ENCODE measurements at regions not wholly inside any gene's neighbourhood (a gene's known extent, or its start where the extent isn't known, plus 50 kb on each side); places are given as distances from the start of the nearest gene placed in this dataset.

DNA sequence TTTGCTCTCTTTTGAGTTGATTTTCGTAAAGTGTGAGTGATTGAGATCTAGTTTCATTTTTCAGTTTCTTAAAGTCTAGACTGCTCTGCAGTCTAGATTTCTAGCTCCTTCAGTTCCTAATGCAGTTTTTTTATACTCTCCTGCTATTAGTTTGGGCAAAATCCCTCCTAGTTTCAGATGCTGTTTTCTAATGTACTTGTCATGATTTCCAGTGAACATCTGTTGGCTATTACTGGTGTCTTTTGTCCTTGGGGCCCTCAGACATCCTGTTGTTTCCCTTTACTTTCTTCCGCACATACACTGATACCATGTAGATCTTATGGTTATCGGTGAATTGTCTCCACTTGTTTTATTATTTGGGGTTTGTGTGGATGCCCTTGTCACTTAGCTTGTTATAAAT lies 292.1 kb downstream of the TDRD3 start:
- ATAC-seq (no peak), DNase-seq (no peak)
- ChIA-PET POLR2A (no interaction called here), CTCF (no interaction called here)
- H3K36me3 Mint-ChIP-seq: no peaks in the 10 kb centered on the region
- H3K4me3 ChIP-seq (ENCODE audit: low read length): no peak overlapping the region
- peaks cover 0 to 10% (median 5%) of the 10 kb centered on the region in 11 donors for H3K9me3 Mint-ChIP-seq
- no peak overlapping the region for H3K27ac Mint-ChIP-seq
- H3K4me1 ChIP-seq (ENCODE audit: control insufficient read depth in 2 of 2, insufficient read depth in 2 of 2, low read length in 2 of 2): no peaks in the 10 kb centered on the region
- H3K4me3 Mint-ChIP-seq: no peak overlapping the region
- no peaks in the 10 kb centered on the region for H3K4me1 Mint-ChIP-seq
- H3K27ac ChIP-seq (ENCODE audit: low read depth, low read length): no peak overlapping the region
- H3K36me3 ChIP-seq (ENCODE audit: control insufficient read depth in 2 of 3, insufficient read depth in 3 of 3, low read length in 3 of 3): no peaks in the 10 kb centered on the region
- H3K27me3 ChIP-seq (ENCODE audit: control insufficient read depth in 2 of 2, insufficient read depth in 2 of 2, low read length in 2 of 2): no peaks in the 10 kb centered on the region
- intact Hi-C loops (cut with micrococcal nuclease): no loop called here
- H3K9me3 ChIP-seq (ENCODE audit: control insufficient read depth in 2 of 3, low read length in 3 of 3): no peaks in the 10 kb centered on the region
- peaks cover 0 to 11% (median 0%) of the 10 kb centered on the region in 5 donors for H3K27me3 Mint-ChIP-seq

DNA sequence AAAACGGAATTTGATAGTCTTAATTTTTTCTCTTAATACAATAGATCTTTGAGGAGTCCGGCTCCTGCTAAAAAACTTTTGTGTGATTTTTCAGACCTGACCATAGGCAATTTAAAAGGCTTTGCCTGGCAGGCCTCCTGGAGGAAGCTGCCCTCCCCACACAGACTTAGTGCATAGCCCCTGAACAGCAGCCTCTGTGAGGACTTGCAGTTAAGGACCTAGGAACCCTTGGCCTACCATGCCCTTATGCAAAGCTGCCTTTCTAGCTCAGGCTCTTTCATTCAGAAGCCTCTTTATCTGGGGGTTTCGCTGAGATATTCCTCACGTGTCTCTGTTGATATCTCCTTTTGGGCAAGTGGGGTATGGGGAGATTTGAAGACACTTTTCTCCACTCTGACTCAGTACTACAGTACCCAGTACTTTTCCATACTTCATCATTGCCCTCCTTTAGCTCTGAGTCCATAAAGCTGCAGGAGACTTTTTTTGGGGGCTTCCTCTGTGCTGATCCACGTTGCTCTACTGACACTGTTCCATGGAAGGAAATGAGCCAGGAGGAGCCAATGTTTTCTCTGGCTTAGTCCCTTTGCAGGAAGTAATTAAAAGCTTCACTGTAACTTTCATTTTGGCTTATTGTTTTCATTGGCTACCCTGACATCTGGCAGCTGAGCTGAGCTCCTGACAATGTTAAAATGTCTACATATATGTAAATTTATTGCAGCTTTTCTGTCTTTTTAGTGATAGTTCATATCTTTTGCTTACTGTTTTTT lies 283.1 kb downstream of the TDRD3 start:
- intact Hi-C loops (cut with micrococcal nuclease): no loop called here

DNA sequence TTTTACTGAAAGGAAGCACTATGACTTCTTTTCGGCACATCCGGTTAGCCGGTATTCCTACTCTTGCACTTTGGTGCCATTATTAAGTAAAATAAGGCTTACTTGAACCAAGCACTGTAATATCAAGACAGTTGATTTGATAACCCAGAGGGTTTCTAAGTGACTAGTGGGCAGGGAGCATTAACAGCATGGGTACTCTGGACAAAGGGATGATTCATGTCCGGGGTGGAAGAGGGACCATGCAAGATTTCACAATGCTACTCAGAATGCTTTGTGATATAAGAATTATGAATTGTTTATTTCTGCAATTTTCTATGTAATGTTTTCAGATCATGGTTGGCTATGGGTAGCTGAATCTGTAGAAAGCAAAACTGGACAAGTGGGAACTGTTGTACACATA lies 282.1 kb downstream of the TDRD3 start:
- no peaks in the 10 kb centered on the region for H3K36me3 ChIP-seq (ENCODE audit: control insufficient read depth in 2 of 3, insufficient read depth in 3 of 3, low read length in 3 of 3)
- Mint-ChIP-seq H3K27ac (no peak overlapping the region), H3K9me3 (no peaks in the 10 kb centered on the region), H3K4me1 (no peaks in the 10 kb centered on the region), H3K27me3 (no peaks in the 10 kb centered on the region), H3K4me3 (no peak overlapping the region), H3K36me3 (no peaks in the 10 kb centered on the region)
- no peak overlapping the region for H3K27ac ChIP-seq (ENCODE audit: low read depth, low read length)
- no peak for ATAC-seq
- CTCF ChIA-PET: no interaction called here
- H3K27me3 ChIP-seq (ENCODE audit: control insufficient read depth in 2 of 2, insufficient read depth in 2 of 2, low read length in 2 of 2): no peaks in the 10 kb centered on the region
- no peak overlapping the region for H3K4me3 ChIP-seq (ENCODE audit: low read length)
- H3K9me3 ChIP-seq (ENCODE audit: control insufficient read depth in 2 of 3, low read length in 3 of 3): no peaks in the 10 kb centered on the region
- no peak for DNase-seq
- no peaks in the 10 kb centered on the region for H3K4me1 ChIP-seq (ENCODE audit: control insufficient read depth in 2 of 2, insufficient read depth in 2 of 2, low read length in 2 of 2)
- POLR2A ChIA-PET: no interaction called here
- intact Hi-C loops (cut with micrococcal nuclease): no loop called here

More for the DNA sequence above, 283.1 kb downstream of the TDRD3 start:
- no peaks in the 10 kb centered on the region for H3K27me3 ChIP-seq (ENCODE audit: control insufficient read depth in 2 of 2, insufficient read depth in 2 of 2, low read length in 2 of 2)
- Mint-ChIP-seq H3K27me3 (peaks cover 0 to under 1% (median 0%) of the 10 kb centered on the region in 5 donors), H3K36me3 (no peaks in the 10 kb centered on the region), H3K4me3 (no peak overlapping the region), H3K9me3 (no peaks in the 10 kb centered on the region), H3K4me1 (no peaks in the 10 kb centered on the region), H3K27ac (no peak overlapping the region)
- no peaks in the 10 kb centered on the region for H3K9me3 ChIP-seq (ENCODE audit: control insufficient read depth in 2 of 3, low read length in 3 of 3)
- DNase-seq (no peak), ATAC-seq (no peak)
- H3K4me1 ChIP-seq (ENCODE audit: control insufficient read depth in 2 of 2, insufficient read depth in 2 of 2, low read length in 2 of 2): no peaks in the 10 kb centered on the region
- H3K36me3 ChIP-seq (ENCODE audit: control insufficient read depth in 2 of 3, insufficient read depth in 3 of 3, low read length in 3 of 3): no peaks in the 10 kb centered on the region
- ChIA-PET CTCF (no interaction called here), POLR2A (no interaction called here)
- H3K4me3 ChIP-seq (ENCODE audit: low read length): no peak overlapping the region
- H3K27ac ChIP-seq (ENCODE audit: low read depth, low read length): no peak overlapping the region

DNA sequence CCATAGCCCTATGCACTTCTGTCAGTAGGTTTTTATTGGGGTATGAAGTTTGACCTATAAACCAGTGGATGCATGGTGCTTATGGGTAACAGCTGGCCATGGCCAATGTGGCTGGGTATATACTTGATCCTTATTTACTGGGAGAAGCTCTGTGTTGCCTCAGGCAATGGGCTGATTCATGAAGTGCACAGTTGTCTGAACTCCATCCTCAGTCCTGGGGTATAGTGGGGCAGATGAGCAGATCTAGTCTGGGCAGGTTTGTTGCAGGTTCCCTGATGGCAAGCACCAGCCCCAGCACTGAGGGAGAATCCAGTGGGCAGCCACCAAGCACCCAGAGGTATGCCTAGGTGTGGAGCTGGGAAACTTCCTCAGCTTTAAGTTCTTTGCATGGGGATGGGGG lies 274.4 kb downstream of the TDRD3 start:
- no peaks in the 10 kb centered on the region for H3K36me3 ChIP-seq (ENCODE audit: control insufficient read depth in 2 of 3, insufficient read depth in 3 of 3, low read length in 3 of 3)
- CTCF ChIA-PET: no interaction called here
- H3K27ac Mint-ChIP-seq: no peak overlapping the region
- H3K27me3 ChIP-seq (ENCODE audit: control insufficient read depth in 2 of 2, insufficient read depth in 2 of 2, low read length in 2 of 2): no peaks in the 10 kb centered on the region
- H3K27ac ChIP-seq (ENCODE audit: low read depth, low read length): no peak overlapping the region
- ATAC-seq (no peak), DNase-seq (no peak)
- H3K4me1 Mint-ChIP-seq: no peaks in the 10 kb centered on the region
- H3K27me3 Mint-ChIP-seq: peaks cover 0 to 5% (median 0%) of the 10 kb centered on the region in 5 donors
- H3K4me1 ChIP-seq (ENCODE audit: control insufficient read depth in 2 of 2, insufficient read depth in 2 of 2, low read length in 2 of 2): no peaks in the 10 kb centered on the region
- POLR2A ChIA-PET: no interaction called here
- H3K9me3 Mint-ChIP-seq: peaks cover 0 to 35% (median 11%) of the 10 kb centered on the region in 11 donors
- H3K4me3 Mint-ChIP-seq: no peak overlapping the region
- intact Hi-C loops (cut with micrococcal nuclease): no loop called here
- no peaks in the 10 kb centered on the region for H3K36me3 Mint-ChIP-seq
- peaks cover 0 to 10% (median 0%) of the 10 kb centered on the region in 3 experiments for H3K9me3 ChIP-seq (ENCODE audit: control insufficient read depth in 2 of 3, low read length in 3 of 3)
- H3K4me3 ChIP-seq (ENCODE audit: low read length): no peak overlapping the region

DNA sequence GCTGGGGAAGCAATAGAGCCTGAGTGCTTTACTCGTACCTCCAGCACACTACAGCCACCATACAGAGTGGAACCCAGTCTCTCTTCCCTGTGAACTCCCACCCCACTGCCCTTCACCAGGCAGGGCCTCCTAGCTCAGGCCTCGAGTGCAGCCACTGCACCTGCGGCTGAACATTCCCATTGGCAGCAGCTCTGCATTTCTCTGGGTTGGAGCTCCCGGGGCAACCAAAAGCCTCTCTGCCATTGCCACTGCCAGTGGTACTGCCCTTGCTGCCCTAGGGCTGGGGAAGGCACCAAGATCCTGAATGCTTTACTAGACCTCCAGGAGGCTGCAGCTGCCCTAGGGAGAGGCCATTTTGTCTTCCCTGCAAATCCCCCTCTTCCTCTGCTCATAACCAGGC lies 266.8 kb downstream of the TDRD3 start:
- no peaks in the 10 kb centered on the region for H3K9me3 ChIP-seq (ENCODE audit: control insufficient read depth in 2 of 3, low read length in 3 of 3)
- no peaks in the 10 kb centered on the region for H3K36me3 Mint-ChIP-seq
- H3K9me3 Mint-ChIP-seq: peaks cover 0 to 14% (median 7%) of the 10 kb centered on the region in 11 donors
- intact Hi-C loops (cut with micrococcal nuclease): no loop called here
- H3K27ac ChIP-seq (ENCODE audit: low read depth, low read length): no peak overlapping the region
- H3K4me1 ChIP-seq (ENCODE audit: control insufficient read depth in 2 of 2, insufficient read depth in 2 of 2, low read length in 2 of 2): no peaks in the 10 kb centered on the region
- H3K4me1 Mint-ChIP-seq: no peaks in the 10 kb centered on the region
- H3K27me3 ChIP-seq (ENCODE audit: control insufficient read depth in 2 of 2, insufficient read depth in 2 of 2, low read length in 2 of 2): no peaks in the 10 kb centered on the region
- no peaks in the 10 kb centered on the region for H3K36me3 ChIP-seq (ENCODE audit: control insufficient read depth in 2 of 3, insufficient read depth in 3 of 3, low read length in 3 of 3)
- H3K27ac Mint-ChIP-seq: no peak overlapping the region
- no peak for ATAC-seq
- peaks cover 0 to 5% (median 0%) of the 10 kb centered on the region in 5 donors for H3K27me3 Mint-ChIP-seq
- no peak overlapping the region for H3K4me3 ChIP-seq (ENCODE audit: low read length)
- ChIA-PET CTCF (no interaction called here), POLR2A (no interaction called here)
- no peak overlapping the region for H3K4me3 Mint-ChIP-seq
- no peak for DNase-seq

DNA sequence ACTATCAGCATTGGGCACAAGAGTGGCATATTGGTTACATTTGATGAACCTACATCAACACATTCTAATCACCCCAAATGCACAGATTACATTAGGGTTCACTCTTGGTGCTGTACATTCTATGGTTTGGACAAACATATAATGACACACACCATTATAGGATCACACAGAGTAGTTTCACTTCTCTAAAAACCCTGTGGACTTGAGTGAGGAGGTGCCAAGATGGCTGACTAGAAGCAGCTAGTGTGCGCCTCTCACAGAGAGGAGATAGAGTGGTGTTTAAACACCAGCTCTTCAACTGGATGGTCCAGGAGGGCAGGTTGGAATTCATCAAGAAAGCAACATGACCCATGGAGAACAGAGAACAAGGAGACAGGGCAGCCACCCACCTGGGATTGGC lies 265.6 kb downstream of the TDRD3 start:
- DNase-seq: no peak
- Histone ChIP-seq H3K4me1 (ENCODE audit: control insufficient read depth in 2 of 2, insufficient read depth in 2 of 2, low read length in 2 of 2) (no peaks in the 10 kb centered on the region), H3K4me3 (ENCODE audit: low read length) (no peak overlapping the region), H3K36me3 (ENCODE audit: control insufficient read depth in 2 of 3, insufficient read depth in 3 of 3, low read length in 3 of 3) (no peaks in the 10 kb centered on the region), H3K9me3 (ENCODE audit: control insufficient read depth in 2 of 3, low read length in 3 of 3) (no peaks in the 10 kb centered on the region), H3K27ac (ENCODE audit: low read depth, low read length) (no peak overlapping the region), H3K27me3 (ENCODE audit: control insufficient read depth in 2 of 2, insufficient read depth in 2 of 2, low read length in 2 of 2) (no peaks in the 10 kb centered on the region)
- H3K4me3 Mint-ChIP-seq: no peak overlapping the region
- no peak for ATAC-seq
- no peaks in the 10 kb centered on the region for H3K36me3 Mint-ChIP-seq
- H3K27me3 Mint-ChIP-seq: peaks cover 0 to 5% (median 0%) of the 10 kb centered on the region in 5 donors
- H3K9me3 Mint-ChIP-seq: peaks cover 0 to 13% (median 7%) of the 10 kb centered on the region in 11 donors
- intact Hi-C loops (cut with micrococcal nuclease): no loop called here
- ChIA-PET POLR2A (no interaction called here), CTCF (no interaction called here)
- H3K4me1 Mint-ChIP-seq: no peaks in the 10 kb centered on the region
- H3K27ac Mint-ChIP-seq: no peak overlapping the region

DNA sequence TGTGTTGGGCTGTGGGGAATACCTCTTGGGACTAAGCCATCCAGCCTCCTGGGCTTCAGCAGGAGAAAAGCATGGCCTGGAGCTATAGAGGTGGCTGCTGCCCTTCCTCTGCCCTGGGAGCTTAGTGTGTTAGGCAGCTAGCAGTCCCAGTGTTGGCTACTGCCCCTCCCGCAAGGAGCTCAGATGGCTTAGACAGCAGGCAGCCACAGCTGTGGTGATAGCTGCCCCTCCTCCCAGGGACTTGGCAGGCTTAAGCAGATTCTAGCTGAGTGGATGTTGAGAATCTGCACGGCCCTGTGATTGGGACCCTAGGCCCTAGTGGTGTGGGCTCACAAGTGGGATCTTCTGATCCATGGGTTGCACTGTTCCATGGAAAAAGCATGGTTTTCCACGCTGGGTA lies 264.5 kb downstream of the TDRD3 start:
- Mint-ChIP-seq H3K27me3 (peaks cover 0 to 5% (median 0%) of the 10 kb centered on the region in 5 donors), H3K27ac (no peak overlapping the region), H3K36me3 (no peaks in the 10 kb centered on the region), H3K9me3 (peaks cover 0 to 13% (median 6%) of the 10 kb centered on the region in 11 donors), H3K4me3 (no peak overlapping the region), H3K4me1 (no peaks in the 10 kb centered on the region)
- H3K27me3 ChIP-seq (ENCODE audit: control insufficient read depth in 2 of 2, insufficient read depth in 2 of 2, low read length in 2 of 2): no peaks in the 10 kb centered on the region
- no peak overlapping the region for H3K4me3 ChIP-seq (ENCODE audit: low read length)
- no peak overlapping the region for H3K27ac ChIP-seq (ENCODE audit: low read depth, low read length)
- no peak for DNase-seq
- no peaks in the 10 kb centered on the region for H3K9me3 ChIP-seq (ENCODE audit: control insufficient read depth in 2 of 3, low read length in 3 of 3)
- POLR2A ChIA-PET: no interaction called here
- intact Hi-C loops (cut with micrococcal nuclease): no loop called here
- ATAC-seq: no peak
- no peaks in the 10 kb centered on the region for H3K36me3 ChIP-seq (ENCODE audit: control insufficient read depth in 2 of 3, insufficient read depth in 3 of 3, low read length in 3 of 3)
- H3K4me1 ChIP-seq (ENCODE audit: control insufficient read depth in 2 of 2, insufficient read depth in 2 of 2, low read length in 2 of 2): no peaks in the 10 kb centered on the region
- CTCF ChIA-PET: no interaction called here
